Panc1 (cell line): ENCODE measurements at regions not wholly inside any gene's neighbourhood (a gene's known extent, or its start where the extent isn't known, plus 50 kb on each side); places are given as distances from the start of the nearest gene placed in this dataset.

ENCODE experiments used
- ATAC-seq: fragments of 200-7000 bp; cut with Tn5 transposase; 2 replicates; pipeline ENCODE4 v1.9.1; 2020; ENCODE audit warnings: mild to moderate bottlenecking, moderate library complexity
- BruUV-seq: library from RNA; stranded (reverse); fragments of 400-500 nt; replicated peaks from 2 replicates; lab custom pipeline; 2021; lab: Mats Ljungman, UMichigan
- CTCF ChIA-PET: fragments of 300-600 bp; sonication (Branson Sonifier 250); formaldehyde crosslinking; loops from one replicate; lab custom pipeline; 2022; ENCODE audit warnings: antibody characterized with exemption; lab: Charles Lee
- POLR2A ChIA-PET: fragments of 300-600 bp; sonication (Branson Sonifier 250); formaldehyde crosslinking; loops from one replicate; lab custom pipeline; 2022; ENCODE audit warnings: antibody characterized with exemption; lab: Charles Lee
- DNase-seq: peaks from one replicate; pipeline ENCODE4 v3.0.0-alpha.2; 2010; ENCODE audit warnings: low read depth, low spot score
- H3K27ac ChIP-seq: 2 replicates; pipeline ENCODE4 v1.5.1; 2011; ENCODE audit warnings: mild to moderate bottlenecking, low read length, inconsistent platforms
- H3K27me3 ChIP-seq: fragments of 200-500 bp; sonication (Bioruptor generic); 2 replicates; pipeline ENCODE4 v1.6.0; 2014; ENCODE audit warnings: low read length, inconsistent platforms; ENCODE audit not compliant: control insufficient read depth, insufficient read depth
- H3K36me3 ChIP-seq: fragments of 200-500 bp; sonication (Bioruptor generic); 2 replicates; pipeline ENCODE4 v1.5.1; 2014; ENCODE audit warnings: inconsistent platforms, mild to moderate bottlenecking, low read length, moderate library complexity; ENCODE audit not compliant: control insufficient read depth, insufficient read depth
- H3K4me1 ChIP-seq: 2 replicates; pipeline ENCODE4 v1.5.1; 2011; ENCODE audit warnings: inconsistent platforms, mild to moderate bottlenecking, low read length, moderate library complexity; ENCODE audit not compliant: control insufficient read depth, insufficient read depth
- H3K4me3 ChIP-seq, 2 experiments: 2 replicates each; pipeline ENCODE4 v1.5.1; 2011 to 2012; ENCODE audit warnings: low read depth in 2 of 2, low read length in 2 of 2, mild to moderate bottlenecking in 2 of 2, inconsistent platforms in 1 of 2, moderate library complexity in 1 of 2
- H3K9me3 ChIP-seq: fragments of 200-500 bp; sonication (Bioruptor generic); 2 replicates; pipeline ENCODE4 v1.5.1; 2014; ENCODE audit warnings: low read depth, mild to moderate bottlenecking, inconsistent platforms, low read length, moderate library complexity; ENCODE audit not compliant: control insufficient read depth, insufficient read depth
- CTCF ChIP-seq: fragments of 450-650 bp; IDR thresholded peaks from 2 replicates; pipeline ENCODE4 v1.5.1; 2017; ENCODE audit warnings: mild to moderate bottlenecking
- POLR2AphosphoS5 ChIP-seq: IDR thresholded peaks from 2 replicates; pipeline ENCODE4 v1.6.1; 2012; ENCODE audit warnings: mild to moderate bottlenecking, low read depth, low read length, moderate library complexity
- REST ChIP-seq, 2 experiments: IDR thresholded peaks; 2 replicates each; pipeline ENCODE4 v1.6.1; 2011 to 2012; ENCODE audit warnings: low read depth in 2 of 2, control low read depth in 1 of 2, low read length in 1 of 2, mild to moderate bottlenecking in 1 of 2, moderate library complexity in 1 of 2; ENCODE audit not compliant: insufficient read depth in 1 of 2
- SIN3A ChIP-seq: IDR thresholded peaks from 2 replicates; pipeline ENCODE4 v1.6.1; 2012; ENCODE audit warnings: low read depth, mild to moderate bottlenecking, low read length, moderate library complexity, borderline replicate concordance; ENCODE audit not compliant: insufficient read depth
- TCF7L2 ChIP-seq: IDR thresholded peaks from 2 replicates; pipeline ENCODE4 v1.6.1; 2011; ENCODE audit warnings: mild to moderate bottlenecking, low read depth, low read length, inconsistent platforms
- in situ Hi-C: cut with HindIII; loops from 2 replicates; pipeline ENCODE4 v1.10.0; 2016; ENCODE audit warnings: low sequenced_read_pairs, low pct_unique_long_range_greater_than_20kb
- intact Hi-C: fragments of 100-400 bp; cut with micrococcal nuclease; formaldehyde crosslinking; loops from one replicate; pipeline ENCODE4 v1.10.0; 2022; ENCODE audit not compliant: unreplicated experiment

GRCh38 chr2:192577706-192578105 is 383.0 kb upstream of the TMEFF2 start:
- no peak for ATAC-seq
- Histone ChIP-seq H3K4me3 (no peak overlapping the region), H3K36me3 (no peaks in the 10 kb centered on the region), H3K9me3 (no peaks in the 10 kb centered on the region), H3K4me1 (no peaks in the 10 kb centered on the region), H3K27ac (no peak overlapping the region), H3K27me3 (no peaks in the 10 kb centered on the region)
- in situ Hi-C loops, result no loop called here
- CTCF ChIA-PET, result no interaction called here
- no peak for DNase-seq
- no TSS peak for BruUV-seq
- intact Hi-C loops, result no loop called here
- POLR2A ChIA-PET, result no interaction called here
- TF ChIP-seq REST (IDR thresholded peaks at IDR 0.05; ENCODE audit: insufficient read depth in 1 of 2, low read depth in 2 of 2, low read length in 1 of 2) (no peak), TCF7L2 (no peak), POLR2AphosphoS5 (no peak), CTCF (no peak), SIN3A (no peak)

GRCh38 chr2:192574552-192574951 is 379.8 kb upstream of the TMEFF2 start:
- Histone ChIP-seq H3K27ac (no peak overlapping the region), H3K9me3 (no peaks in the 10 kb centered on the region), H3K4me3 (no peak overlapping the region), H3K36me3 (no peaks in the 10 kb centered on the region), H3K4me1 (no peaks in the 10 kb centered on the region), H3K27me3 (no peaks in the 10 kb centered on the region)
- no peak for ATAC-seq
- no TSS peak for BruUV-seq
- ChIA-PET CTCF (no interaction called here), POLR2A (no interaction called here)
- in situ Hi-C loops (no loop called here), intact Hi-C loops (no loop called here)
- TF ChIP-seq SIN3A (no peak), REST (IDR thresholded peaks at IDR 0.05; ENCODE audit: insufficient read depth in 1 of 2, low read depth in 2 of 2, low read length in 1 of 2) (no peak), TCF7L2 (no peak), POLR2AphosphoS5 (no peak), CTCF (no peak)
- no peak for DNase-seq
